Fibroblast of lung (primary cell): ENCODE measurements at regions not wholly inside any gene's neighbourhood (a gene's known extent, or its start where the extent isn't known, plus 50 kb on each side); places are given as distances from the start of the nearest gene placed in this dataset.

Experiments used
- DNase-seq, 2 donors: peaks; one replicate each; pipeline versions ENCODE4 v3.0.0 to v3.0.0-alpha.2; 2010; ENCODE audit warnings: low read depth in 2 of 2
- H2AFZ ChIP-seq: 2 replicates; pipeline ENCODE4 v1.5.1; 2012; ENCODE audit warnings: low read length, control low read depth, inconsistent platforms
- H3K27ac ChIP-seq: 2 replicates; pipeline ENCODE4 v1.5.1; 2011; ENCODE audit warnings: low read length, control low read depth; ENCODE audit not compliant: insufficient read depth
- H3K27me3 ChIP-seq: 2 replicates; pipeline ENCODE4 v1.5.1; 2011; ENCODE audit warnings: mild to moderate bottlenecking, low read length; ENCODE audit not compliant: control insufficient read depth, insufficient read depth
- H3K36me3 ChIP-seq: 2 replicates; pipeline ENCODE4 v1.5.1; 2011; ENCODE audit warnings: low read length; ENCODE audit not compliant: control insufficient read depth, insufficient read depth
- H3K4me1 ChIP-seq: 2 replicates; pipeline ENCODE4 v1.5.1; 2011; ENCODE audit warnings: low read length; ENCODE audit not compliant: control insufficient read depth, insufficient read depth; ENCODE audit errors: extremely low read depth
- H3K4me2 ChIP-seq: 2 replicates; pipeline ENCODE4 v1.5.1; 2011; ENCODE audit warnings: low read length, control low read depth; ENCODE audit not compliant: insufficient read depth; ENCODE audit errors: extremely low read depth
- H3K4me3 ChIP-seq, 4 experiments: fragments of 200-600 bp in 1 of 4; sonication (generic) in 1 of 4; replicated peaks in 1 of 4; 2 replicates each; pipeline ENCODE4 v1.5.1; 2011 to 2016; ENCODE audit warnings: low read length in 4 of 4, low read depth in 3 of 4, mild to moderate bottlenecking in 3 of 4, control low read depth in 2 of 4, inconsistent platforms in 1 of 4, mixed read lengths in 1 of 4; ENCODE audit not compliant: insufficient read depth in 1 of 4; ENCODE audit errors: control extremely low read depth in 1 of 4
- H3K79me2 ChIP-seq: 2 replicates; pipeline ENCODE4 v1.5.1; 2012; ENCODE audit warnings: mild to moderate bottlenecking, low read length, inconsistent platforms; ENCODE audit not compliant: control insufficient read depth, insufficient read depth
- H3K9ac ChIP-seq: 2 replicates; pipeline ENCODE4 v1.5.1; 2011; ENCODE audit warnings: mild to moderate bottlenecking, low read length, control low read depth; ENCODE audit not compliant: insufficient read depth
- H3K9me3 ChIP-seq: 2 replicates; pipeline ENCODE4 v1.5.1; 2012; ENCODE audit warnings: low read depth, low read length; ENCODE audit not compliant: control insufficient read depth, insufficient read depth
- H4K20me1 ChIP-seq: 2 replicates; pipeline ENCODE4 v1.5.1; 2011; ENCODE audit warnings: low read length; ENCODE audit not compliant: control insufficient read depth, insufficient read depth; ENCODE audit errors: extremely low read depth
- EZH2 ChIP-seq: IDR thresholded peaks from 2 replicates; pipeline ENCODE4 v1.5.1; 2012; ENCODE audit warnings: low read length, control low read depth, mild to moderate bottlenecking; ENCODE audit errors: missing control alignments
- TF ChIP-seq, protein P1 (sequence below), 2 donors: IDR thresholded peaks in 1 of 2; conservative IDR thresholded peaks in 1 of 2; 1 replicate in 1 of 2; 2 replicates in 1 of 2; pipeline ENCODE4 v1.5.1; 2011 to 2012; ENCODE audit warnings: low read length in 2 of 2, control low read depth in 1 of 2, inconsistent platforms in 1 of 2, low read depth in 1 of 2, mild to moderate bottlenecking in 1 of 2

DNA sequence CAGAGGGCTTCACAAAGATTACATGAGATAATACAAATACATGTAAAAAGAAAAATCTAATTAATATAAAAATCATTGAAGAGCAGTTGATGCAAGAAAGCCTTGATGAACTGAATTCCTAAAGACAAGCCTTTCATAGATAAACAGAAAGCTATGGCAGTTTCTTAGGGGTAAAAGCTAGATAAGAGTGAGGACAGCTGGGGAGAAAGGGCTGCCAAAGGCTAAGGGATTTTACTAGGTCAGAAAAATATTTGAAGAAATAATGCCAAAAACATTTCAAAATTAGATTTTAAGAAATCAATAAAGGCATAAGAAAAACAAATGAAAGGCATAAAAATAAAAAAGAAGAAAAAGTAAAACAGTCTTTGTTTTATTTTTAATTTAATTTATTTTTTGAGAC is 107.9 kb upstream of the ZNF366 start:
- Histone ChIP-seq H3K27me3 (no peaks in the 10 kb centered on the region), H3K9ac (no peak overlapping the region), H3K4me3 (no peak overlapping the region), H4K20me1 (no peaks in the 10 kb centered on the region), H3K27ac (no peak overlapping the region), H3K4me1 (no peaks in the 10 kb centered on the region), H3K9me3 (no peaks in the 10 kb centered on the region), H2AFZ (no peak overlapping the region), H3K79me2 (no peaks in the 10 kb centered on the region), H3K36me3 (no peaks in the 10 kb centered on the region), H3K4me2 (no peak overlapping the region)
- TF ChIP-seq, protein P1, sequence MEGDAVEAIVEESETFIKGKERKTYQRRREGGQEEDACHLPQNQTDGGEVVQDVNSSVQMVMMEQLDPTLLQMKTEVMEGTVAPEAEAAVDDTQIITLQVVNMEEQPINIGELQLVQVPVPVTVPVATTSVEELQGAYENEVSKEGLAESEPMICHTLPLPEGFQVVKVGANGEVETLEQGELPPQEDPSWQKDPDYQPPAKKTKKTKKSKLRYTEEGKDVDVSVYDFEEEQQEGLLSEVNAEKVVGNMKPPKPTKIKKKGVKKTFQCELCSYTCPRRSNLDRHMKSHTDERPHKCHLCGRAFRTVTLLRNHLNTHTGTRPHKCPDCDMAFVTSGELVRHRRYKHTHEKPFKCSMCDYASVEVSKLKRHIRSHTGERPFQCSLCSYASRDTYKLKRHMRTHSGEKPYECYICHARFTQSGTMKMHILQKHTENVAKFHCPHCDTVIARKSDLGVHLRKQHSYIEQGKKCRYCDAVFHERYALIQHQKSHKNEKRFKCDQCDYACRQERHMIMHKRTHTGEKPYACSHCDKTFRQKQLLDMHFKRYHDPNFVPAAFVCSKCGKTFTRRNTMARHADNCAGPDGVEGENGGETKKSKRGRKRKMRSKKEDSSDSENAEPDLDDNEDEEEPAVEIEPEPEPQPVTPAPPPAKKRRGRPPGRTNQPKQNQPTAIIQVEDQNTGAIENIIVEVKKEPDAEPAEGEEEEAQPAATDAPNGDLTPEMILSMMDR (conservative IDR thresholded peaks at IDR 0.05 in 1 of 2, IDR thresholded peaks at IDR 0.05 in 1 of 2; ENCODE audit: low read depth in 1 of 2, low read length in 2 of 2): no peak
- TF ChIP-seq EZH2: no peak
- DNase-seq: no peak

DNA sequence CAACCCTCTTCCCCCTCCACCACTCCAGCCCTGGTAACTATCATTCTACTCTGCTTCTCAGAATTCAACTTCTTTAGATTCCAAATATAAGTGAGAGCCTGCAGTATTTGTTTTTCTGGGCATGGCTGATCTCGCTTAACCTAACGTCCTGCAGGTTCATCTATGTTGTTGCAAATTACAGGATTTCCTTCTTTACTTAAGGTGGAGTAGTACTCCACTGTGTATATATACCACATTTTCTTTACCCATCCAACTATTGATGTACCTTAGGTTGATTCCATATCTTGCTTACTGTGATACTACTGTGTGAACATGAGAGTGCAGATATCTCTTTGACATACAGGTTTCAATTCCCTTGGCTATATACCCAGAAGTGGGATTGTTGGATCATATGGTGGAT is 106.3 kb upstream of the ZNF366 start:
- DNase-seq: no peak
- no peak overlapping the region for H3K4me3 ChIP-seq
- no peak overlapping the region for H3K9ac ChIP-seq
- no peaks in the 10 kb centered on the region for H3K79me2 ChIP-seq
- no peaks in the 10 kb centered on the region for H4K20me1 ChIP-seq
- H2AFZ ChIP-seq: no peak overlapping the region
- no peaks in the 10 kb centered on the region for H3K36me3 ChIP-seq
- no peaks in the 10 kb centered on the region for H3K27me3 ChIP-seq
- no peak overlapping the region for H3K27ac ChIP-seq
- TF ChIP-seq EZH2: no peak
- TF ChIP-seq, protein P1 (conservative IDR thresholded peaks at IDR 0.05 in 1 of 2, IDR thresholded peaks at IDR 0.05 in 1 of 2; ENCODE audit: low read depth in 1 of 2, low read length in 2 of 2): no peak
- no peak overlapping the region for H3K4me2 ChIP-seq
- H3K9me3 ChIP-seq: no peaks in the 10 kb centered on the region
- H3K4me1 ChIP-seq: no peaks in the 10 kb centered on the region

DNA sequence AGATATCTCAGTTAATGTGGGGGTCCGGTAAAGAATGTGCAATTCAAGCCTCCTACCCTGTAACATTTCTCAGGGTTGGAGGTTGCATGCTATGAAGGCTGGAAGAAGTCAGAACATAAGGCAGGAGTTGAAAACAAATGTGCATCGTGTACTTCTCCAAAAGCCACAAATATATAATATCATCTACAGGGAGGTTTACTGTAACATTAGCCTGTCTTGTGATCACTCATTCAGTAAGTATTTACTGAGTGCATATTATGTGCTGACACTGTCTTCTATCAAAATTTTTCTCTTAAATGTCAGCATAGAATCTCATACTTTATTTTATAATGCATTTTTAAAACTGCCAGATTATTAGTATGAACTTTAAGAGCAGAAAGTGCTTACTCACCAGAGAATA is 105.6 kb upstream of the ZNF366 start:
- Histone ChIP-seq H2AFZ (no peak overlapping the region), H3K4me2 (no peak overlapping the region), H3K27ac (no peak overlapping the region), H3K4me3 (no peak overlapping the region), H4K20me1 (no peaks in the 10 kb centered on the region), H3K4me1 (no peaks in the 10 kb centered on the region), H3K79me2 (no peaks in the 10 kb centered on the region), H3K27me3 (no peaks in the 10 kb centered on the region), H3K9me3 (no peaks in the 10 kb centered on the region), H3K36me3 (no peaks in the 10 kb centered on the region), H3K9ac (no peak overlapping the region)
- no peak for DNase-seq
- TF ChIP-seq EZH2: no peak
- TF ChIP-seq, protein P1 (conservative IDR thresholded peaks at IDR 0.05 in 1 of 2, IDR thresholded peaks at IDR 0.05 in 1 of 2; ENCODE audit: low read depth in 1 of 2, low read length in 2 of 2): no peak
